RPMI7951 (cell line): ENCODE measurements at regions not wholly inside any gene's neighbourhood (a gene's known extent, or its start where the extent isn't known, plus 50 kb on each side); places are given as distances from the start of the nearest gene placed in this dataset.

ENCODE experiments used
- DNase-seq: peaks from one replicate; pipeline ENCODE4 v3.0.0-alpha.2; 2012; ENCODE audit warnings: low read depth

DNA sequence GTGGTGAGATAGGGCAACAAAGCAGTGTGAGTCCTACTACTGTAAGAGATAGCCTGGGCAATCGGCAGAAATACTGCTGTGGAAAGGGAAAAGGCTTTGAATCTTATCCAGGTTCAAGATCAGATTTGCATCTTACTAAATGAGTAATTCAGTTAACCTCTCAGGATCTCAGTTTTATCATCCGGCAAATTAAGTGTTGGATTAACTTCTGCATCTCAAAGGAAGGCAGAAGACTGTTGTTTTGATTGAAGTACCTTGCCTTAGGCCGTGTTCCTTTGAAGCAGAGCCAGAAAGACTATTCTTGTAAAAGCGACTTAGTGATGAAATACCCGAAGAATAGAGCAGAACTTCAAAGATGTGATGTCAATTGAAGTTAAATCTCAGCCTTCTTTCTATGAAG, 612.9 kb upstream of the USP24 start:
- peak; percentile 85 for DNase-seq

DNA sequence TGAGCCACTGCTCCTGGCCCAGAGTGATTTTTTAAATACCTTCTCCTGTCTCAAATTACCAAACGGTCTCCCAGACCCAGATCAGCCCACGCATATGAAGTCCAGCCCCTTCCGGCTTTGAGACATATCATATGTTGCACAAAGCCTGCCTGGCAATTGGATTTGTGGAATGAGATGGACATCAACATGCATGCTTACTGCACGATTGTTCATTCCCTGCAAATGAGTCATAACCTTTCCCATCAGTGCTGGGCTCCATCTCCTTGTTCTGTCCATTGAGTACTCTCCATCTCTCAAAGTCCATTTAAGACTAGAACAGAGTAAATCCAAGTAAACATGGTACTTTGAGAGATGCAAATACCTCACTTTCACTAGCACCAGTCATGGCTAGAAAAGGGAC, 612.2 kb upstream of the USP24 start:
- DNase-seq: peak; percentile 96

DNA sequence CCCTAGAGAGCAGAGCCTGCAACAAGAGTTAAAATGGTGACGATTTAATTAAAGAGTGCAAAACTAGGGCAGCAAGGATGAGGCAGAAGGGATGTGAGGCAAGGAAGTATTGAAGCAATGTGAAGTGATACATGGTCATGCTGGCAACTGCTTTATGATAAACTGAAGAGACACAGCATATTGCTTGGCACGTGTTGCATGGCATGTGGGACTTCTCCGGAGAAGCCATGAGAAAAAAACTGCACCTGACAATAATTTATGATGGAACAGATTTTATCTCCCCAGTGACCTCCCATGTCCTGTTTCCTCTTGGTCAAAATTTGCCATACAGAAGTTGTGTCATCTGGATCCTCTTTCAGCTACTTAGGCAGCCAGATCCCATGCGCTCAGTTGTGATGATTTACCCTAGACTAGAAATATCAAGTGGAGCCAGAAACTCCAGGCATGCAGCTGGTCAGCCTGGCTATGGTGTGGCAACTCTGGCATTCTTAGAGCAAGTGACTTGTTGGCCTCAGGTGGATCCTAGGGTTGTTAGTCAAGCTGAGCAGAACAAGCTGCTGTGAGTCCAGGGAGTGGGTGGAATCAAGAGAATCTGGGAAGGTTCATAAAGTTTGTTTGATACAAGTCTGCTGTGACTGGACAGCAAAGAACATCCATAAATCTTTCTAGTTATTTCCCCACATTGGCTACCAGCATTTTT, 611.4 kb upstream of the USP24 start:
- DNase-seq: peak; percentile 68

DNA sequence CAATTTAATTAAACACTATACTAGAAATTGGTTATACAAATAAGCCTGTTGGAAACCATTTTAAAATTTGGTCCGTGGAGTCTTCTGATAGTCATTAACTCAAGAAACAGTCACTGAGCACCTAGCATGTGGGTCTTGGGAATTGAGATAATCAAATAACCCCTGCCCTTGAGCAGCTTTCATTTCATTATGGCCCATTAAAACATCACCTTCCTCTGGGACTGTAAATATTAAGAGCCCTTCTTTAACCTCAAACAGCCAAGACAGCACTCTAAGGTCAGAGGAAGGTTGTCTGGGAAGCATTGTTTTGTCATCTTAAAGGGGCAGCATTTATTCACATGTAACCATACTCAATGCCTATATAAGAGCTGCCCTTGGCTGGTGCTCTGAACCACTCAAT, 610.3 kb upstream of the USP24 start:
- DNase-seq: no peak

DNA sequence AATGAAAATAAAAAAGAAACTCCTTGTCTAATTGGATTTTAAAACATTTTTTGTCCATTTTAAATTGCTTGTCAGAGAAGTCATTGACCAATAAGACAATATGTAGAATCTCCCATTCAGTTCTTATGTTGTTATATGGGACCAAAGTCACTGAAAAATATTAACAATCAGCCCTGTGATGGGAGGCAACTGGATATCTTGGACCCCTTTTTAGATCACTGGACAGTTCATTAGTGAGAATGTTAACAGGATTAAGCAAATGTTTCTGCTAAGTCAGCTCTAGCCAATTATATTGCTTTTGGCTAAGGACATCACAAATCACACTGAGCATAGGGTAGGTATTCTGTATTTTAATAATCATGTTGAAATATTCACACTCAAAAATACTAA, 609.1 kb upstream of the USP24 start:
- DNase-seq: no peak

DNA sequence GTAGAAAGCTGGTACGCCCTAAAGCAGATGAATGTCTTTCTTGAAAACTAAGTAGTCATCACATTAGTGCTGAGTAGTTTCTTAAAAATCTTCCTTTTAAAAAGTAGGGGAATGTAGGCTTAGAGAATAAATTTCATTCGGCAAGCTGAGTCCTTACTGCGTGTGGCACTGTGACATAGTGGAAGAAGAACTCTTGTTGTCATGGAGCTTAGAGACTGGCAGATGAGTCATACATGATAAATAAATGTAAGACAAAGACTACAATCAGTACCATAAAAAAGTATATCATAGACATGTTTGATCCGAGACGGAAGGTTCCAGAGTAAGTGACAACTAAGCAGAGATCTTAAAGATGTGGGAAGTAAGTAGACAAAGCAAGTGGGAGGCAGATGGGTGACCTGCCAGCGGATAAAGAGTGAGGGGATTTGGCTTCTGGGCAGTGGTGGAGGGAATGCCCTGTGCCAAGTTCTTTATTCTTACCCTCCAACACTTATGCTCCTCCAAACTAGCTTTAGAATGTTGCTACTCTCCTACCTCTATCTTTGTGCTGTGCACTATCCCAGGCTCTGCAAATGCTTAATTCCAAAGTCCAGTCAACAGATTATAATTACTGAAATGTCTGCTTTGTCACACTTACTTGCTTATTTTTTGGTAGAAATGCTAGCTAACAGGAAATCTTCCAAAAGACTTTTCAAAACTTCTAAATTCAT, 608.5 kb upstream of the USP24 start:
- DNase-seq: peak; percentile 68

DNA sequence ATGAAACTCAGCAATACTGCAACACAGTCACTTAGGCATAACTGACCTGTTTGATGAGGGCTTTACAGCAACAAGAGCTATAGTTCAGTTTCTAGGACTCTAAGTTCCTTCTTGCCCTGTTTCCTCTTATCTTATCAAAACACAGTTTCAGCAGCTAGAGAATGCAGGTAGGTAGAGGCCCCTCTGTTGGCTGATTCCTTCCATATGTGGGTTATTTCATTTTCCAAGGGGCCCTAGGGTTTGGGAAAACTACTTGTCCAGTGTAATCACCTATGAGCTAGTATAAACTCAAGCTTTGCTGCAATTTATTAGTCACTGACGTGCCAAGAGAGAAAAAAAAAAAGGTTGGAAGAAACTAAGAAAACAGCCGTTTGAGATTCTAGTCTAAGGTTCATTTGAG, 607.7 kb upstream of the USP24 start:
- DNase-seq: no peak

DNA sequence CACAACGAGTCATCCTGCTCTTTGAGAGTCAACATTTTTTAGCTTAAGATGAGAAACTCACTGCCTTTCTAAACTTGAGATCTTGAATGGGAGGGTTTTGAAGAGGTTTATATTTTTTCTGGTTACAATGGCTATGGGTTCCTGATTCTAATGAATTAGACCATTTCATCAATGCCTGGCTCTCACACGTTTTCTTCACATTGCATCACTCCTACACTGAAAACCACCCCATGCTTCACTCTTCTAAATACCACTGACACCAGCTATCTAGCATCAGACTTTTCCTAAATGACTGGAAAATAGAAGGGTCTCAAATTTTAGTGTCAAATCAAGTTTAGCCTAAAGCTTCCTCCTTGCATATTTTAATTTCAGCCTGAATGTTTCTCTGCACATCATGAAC, 606.1 kb upstream of the USP24 start:
- DNase-seq: no peak

DNA sequence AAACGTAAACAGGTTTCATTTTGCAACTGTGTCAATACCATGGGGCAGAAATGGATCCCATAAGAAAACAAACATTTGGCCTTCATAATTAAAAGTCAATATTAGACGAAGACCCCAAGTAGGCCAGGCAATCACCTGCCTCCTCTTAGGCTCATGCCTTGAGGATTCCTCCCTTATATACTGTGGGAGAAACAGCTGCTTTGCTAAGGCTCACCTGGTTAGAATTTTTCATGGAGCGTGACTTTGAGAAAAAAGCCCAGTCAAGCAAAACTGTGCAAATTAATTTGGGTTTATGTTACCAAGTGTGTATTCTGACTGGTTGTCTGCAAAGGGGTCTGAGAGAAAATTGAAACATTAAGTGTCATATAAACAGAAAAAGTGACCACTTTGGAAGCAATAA, 605.3 kb upstream of the USP24 start:
- no peak for DNase-seq

DNA sequence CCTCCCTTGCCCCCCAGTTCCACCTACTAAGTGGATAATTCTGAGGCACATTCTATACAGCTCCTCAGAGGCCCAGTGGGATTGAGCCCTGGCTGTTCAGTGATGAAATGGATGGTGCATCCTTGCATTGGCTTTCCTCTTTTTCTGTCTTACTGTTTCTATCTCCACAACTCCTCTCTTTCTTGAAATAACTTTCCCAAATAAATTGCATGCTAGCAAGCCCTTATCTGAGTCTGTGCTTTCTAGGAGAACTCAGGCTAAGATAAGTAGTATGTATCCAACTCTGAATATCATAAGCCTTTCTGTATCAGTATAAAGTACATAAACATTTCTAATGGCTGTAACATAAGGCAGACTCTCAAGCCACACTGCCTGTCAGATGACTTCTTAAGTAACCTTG, 603.8 kb upstream of the USP24 start:
- DNase-seq: no peak

DNA sequence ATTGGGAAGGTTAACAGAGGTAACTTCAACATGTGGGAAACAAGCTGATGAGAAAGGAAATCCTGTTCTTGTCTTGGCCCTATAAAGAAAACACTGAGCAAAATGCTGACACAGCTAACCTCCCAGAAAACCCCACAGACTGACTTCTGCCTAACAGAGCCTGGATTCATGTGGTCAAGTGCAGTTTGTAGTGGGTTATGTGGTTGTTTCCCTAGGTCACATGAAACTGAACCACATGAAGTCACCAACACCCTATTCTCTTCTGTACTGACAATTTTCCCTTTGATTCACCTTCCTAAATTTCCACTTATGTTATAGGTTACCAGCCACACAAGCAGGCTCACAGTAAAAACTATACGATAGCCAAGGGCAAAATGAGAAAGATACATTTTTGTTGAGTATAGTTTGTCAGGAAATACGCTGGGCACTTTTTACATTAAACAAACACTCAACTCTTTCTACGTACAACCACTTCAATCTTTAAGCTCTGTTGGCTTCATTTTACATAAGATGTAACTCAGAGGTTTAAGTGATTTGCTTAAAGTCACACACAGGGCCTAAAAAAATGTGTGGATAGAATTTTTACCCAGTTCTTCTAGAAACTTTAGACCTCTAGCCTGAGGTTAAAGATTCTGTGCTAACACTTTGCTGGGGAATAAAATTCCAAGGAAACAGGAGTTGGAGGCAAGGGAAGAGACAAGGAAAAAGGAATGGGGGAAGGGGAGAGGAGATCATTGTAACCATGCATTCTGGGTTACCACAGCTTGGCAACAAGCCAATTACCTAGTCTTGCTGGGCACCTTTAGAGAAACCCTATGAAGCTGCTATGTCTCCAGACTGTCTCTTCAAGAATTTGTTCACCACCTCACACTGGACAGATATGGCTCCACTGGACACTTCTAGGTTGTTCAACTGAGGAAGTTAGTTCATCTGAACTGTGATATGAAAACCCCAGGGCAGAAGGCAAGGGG, 601.6 kb upstream of the USP24 start:
- peak; percentile 72 for DNase-seq

DNA sequence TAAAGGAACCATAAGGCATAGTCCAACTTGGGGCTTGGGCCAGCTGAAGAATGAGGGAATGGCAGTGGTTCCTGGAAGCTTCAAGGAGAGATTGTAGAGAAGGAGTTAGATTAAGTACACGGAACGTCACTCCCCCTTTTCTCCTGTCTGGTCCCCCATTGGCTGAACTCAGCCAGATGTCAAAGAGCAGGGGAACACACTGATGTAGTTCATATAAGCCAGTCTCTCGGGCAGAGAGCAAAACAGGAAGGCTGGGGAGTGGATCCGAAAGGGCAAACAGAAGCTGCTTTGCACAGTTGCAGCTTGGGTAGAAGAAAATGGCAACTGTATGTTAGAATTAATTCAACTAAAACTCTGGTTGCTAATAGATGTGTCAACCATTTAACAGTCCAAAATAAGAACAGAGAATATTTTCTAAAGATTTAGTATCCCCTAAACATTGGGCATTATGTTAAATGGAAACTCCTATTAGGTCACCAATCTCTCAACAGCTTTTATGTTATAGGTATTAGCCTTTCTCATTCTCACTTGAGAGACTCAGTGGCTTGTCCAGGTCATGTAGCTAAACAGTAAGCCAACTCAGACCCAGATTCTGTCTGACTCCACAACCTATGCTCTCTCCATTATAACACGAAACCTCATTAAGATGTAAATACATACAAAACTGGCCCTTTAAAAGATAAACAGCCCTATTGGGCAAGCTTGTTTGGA, 600.7 kb upstream of the USP24 start:
- no peak for DNase-seq

DNA sequence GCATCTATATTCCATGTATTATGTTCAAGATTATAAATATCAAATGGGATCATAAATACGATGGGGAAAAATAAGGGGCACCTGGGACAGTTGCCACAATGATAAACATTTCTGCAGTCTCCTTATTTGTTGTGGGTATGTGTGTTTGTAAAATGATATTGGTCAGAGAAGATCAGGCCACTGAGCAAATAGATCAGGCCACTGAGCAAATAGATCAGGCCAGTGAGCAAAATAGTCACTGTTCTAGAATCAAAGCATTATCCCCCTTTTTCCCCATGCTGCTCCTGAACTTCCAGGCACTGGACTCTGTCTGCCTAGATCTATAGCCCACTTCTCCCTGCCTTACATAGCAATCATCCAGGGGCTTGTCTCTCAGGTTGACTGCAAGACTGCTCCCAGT, 599.8 kb upstream of the USP24 start:
- no peak for DNase-seq

DNA sequence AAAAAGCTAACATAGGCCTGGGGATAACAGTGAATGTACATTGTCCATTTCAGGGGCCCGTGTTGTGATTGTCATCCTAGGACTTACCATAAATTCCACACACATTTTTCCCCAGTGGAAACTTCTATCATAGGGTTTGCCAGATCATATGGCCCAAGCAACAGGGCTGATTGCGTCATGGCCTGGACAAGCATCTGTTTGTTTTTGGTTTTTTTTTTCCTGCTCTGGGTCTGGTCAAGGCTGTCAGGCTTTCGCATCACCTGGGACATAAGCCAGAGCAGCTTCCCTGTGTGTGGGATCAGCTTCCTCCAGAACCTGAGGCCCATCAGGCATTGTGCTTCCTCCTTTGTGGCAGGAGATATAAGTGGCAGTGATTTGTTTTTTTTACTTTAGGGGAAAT, 598.5 kb upstream of the USP24 start:
- DNase-seq: peak; percentile 72

DNA sequence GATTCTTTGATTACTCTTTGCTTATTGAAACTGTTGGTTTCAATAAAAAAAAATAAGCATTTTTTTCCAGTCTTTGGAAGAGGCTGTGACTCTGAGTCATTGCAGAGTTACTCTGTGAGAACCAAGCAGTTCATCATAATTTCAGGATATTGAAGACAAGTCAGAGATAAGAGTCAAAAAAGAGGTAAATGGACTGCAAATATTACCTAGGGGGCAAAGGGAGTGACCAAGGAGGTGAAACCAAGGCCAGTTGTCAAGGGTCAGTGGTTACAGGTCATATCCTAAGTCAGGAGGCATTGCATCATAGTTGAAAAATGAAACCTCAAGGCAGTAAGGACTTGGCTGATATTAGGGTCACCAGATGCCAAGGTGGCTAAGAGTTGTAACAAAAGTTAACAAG, 597.1 kb upstream of the USP24 start:
- peak; percentile 35 for DNase-seq

DNA sequence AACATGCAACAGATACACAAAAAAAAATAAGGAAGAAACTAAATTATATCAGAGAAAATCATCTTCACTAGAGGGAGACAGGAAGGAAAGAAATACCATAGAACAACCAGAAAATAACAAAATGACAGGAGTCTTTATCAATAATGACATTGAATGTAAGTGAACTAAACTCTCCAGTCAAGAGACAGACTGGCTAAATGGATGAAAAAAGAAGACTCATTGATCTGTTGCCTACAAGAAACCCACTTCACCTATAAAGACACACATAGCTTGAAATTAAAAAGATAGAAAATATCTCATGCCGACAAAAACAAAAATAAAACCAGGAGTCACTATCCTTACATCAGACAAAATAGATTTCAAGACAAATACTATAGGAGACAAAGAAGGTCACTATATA, 593.1 kb upstream of the USP24 start:
- no peak for DNase-seq

DNA sequence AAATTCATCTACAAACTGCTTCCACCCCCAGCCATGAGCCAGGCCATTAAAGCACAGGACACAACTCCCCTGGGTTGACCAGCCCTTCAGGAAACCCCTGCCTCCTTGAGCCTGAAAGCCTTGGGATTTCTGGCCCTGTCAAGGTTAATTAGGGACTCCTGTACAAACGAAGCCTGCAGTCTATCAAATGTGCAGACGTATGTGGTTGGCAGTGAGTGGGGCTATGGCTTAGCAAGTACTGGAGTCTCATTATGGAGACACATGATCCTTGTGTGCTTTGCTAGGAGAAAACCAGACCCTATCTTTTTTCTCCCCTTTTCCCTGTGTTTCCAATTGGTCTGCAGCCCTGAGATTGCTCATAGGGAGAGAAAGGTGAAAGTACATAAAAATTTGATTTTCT, 588.3 kb upstream of the USP24 start:
- no peak for DNase-seq

DNA sequence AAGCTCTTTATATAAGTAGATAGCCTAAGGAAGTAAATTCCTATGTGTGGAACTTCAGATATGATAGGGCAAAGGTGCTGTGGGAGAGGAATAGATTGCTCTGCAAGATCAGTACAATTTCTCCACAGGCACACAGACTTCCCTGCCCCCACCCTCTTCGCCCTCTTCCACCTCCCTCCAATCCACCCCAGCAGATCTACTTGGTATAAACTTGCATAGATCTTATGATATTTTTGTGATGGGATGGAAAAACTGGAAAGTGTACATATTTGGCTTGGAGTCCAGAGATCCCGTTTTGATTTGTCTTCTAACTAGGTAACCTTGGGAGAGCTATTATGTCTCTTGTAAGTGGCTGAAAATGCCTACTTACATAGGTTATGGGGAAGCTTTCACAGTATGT, 586.3 kb upstream of the USP24 start:
- no peak for DNase-seq

DNA sequence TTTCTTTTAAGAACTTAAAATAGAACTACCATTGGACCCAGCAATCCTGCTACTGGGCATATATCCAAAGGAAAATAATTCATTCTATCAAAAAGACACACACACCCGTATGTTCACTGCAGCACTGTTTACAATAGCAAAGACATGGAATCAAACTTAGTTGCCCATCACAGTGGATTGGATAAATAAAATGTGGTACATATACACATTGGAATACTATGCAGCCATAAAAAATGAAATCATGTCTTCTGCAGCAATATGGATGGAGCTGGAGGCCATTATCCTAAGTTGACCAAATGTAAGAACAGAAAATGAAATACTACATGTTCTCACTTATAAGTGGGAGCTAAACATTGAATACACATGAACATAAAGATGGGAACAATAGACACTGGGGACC, 585.3 kb upstream of the USP24 start:
- DNase-seq: no peak

DNA sequence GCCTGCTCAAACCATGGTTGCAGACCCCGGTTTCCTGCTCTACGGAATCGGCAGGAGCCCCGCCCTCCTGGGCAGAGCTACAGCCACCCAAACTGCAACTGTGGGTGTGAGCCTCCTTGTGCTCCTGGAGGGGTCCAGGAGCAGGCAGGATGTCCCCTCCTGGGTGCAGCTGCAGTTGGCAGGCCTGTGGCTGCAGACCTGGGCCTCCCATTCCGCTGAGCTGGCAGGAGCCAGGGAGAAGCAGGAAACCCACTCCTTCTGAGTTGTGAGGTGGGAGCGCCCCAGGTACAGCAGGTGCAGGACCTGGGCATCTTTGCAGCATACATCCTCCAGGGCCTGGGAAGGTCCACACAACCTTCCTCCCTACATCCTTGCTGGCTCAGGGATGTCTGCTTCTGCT, 578.7 kb upstream of the USP24 start:
- no peak for DNase-seq

DNA sequence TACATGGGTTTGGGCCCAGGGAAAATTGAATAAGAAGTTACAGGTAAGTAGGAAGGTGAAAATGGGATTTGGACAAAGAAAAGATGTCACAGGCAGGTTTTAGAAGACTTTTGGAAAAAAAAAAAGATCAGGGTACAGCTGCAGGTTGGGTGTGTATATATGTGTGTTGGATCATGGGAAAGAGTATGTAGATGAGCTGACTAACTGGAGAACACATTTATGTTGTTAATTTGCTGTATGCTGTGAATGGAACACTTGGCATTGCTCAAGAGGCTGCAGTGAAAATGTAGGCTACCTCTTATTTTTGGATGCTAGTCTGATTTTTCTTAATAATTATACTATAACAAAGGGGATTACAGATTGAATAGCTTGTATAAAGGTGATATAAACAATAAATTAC, 577.7 kb upstream of the USP24 start:
- DNase-seq: no peak

DNA sequence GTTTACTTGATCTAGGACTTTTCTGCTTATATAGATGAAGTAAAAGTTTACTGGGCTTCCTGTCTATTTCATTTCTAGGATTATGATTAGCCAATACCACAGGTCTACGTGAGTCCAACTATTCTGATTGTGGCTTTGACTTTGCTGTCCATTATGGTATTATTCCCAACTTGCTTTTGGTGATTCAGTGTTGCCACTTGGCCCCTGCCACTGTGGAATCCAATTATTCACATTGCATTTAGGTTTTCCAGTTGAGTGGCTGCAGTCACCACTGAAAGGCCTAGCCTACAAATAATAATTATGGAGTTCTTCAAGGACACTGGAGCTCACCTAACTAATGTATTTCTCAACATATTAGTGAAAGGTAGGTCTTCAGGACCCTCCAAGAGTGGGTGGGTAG, 574.3 kb upstream of the USP24 start:
- peak; percentile 47 for DNase-seq
